ENCODE measurements at regions not wholly inside any gene's neighbourhood (a gene's known extent, or its start where the extent isn't known, plus 50 kb on each side); places are given as distances from the start of the nearest gene placed in this dataset.

DNA sequence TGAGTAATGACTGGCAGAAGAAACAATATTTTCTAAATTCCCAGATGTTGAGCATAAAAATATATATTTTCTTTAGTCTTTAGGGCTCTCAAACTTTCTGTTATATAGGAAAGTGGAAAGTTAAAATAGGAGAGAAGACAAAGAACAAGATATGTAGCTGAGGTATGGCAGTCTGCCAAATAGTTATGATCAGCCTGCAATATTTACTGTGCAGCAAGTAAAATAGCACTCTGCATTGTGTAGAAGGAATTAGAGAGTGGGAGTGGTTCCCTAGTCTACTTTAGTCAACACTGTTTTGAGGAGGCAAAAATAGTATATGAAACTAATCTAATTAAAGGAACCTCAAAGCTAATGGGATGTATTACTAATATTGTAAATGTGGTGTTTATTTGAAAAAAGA lies 978.1 kb upstream of the ALCAM start:
- Histone ChIP-seq H3K9me3 (ENCODE audit: control insufficient read depth, insufficient read depth, low read length) (peaks cover 3% of the 10 kb centered on the region), H3K27me3 (ENCODE audit: control insufficient read depth, insufficient read depth, low read length) (no peaks in the 10 kb centered on the region), H3K36me3 (ENCODE audit: control insufficient read depth, insufficient read depth, low read length) (no peaks in the 10 kb centered on the region), H3K4me1 (ENCODE audit: control insufficient read depth, insufficient read depth, low read length) (no peaks in the 10 kb centered on the region), H3K4me3 (ENCODE audit: low read length) (no peak overlapping the region), H3K27ac (ENCODE audit: low read length) (no peak overlapping the region)
- no peak overlapping the region for H3K4me3 Mint-ChIP-seq
- no peaks in the 10 kb centered on the region for H3K4me1 Mint-ChIP-seq
- no peak for TF ChIP-seq CTCF (IDR thresholded peaks at IDR 0.05)
- H3K27ac Mint-ChIP-seq: no peak overlapping the region
- H3K27me3 Mint-ChIP-seq (ENCODE audit: low read depth in 2 of 2): no peaks in the 10 kb centered on the region
- ATAC-seq (no peak), DNase-seq (no peak)
- intact Hi-C loops (cut with micrococcal nuclease): no loop called here
- peaks cover 16 to 27% of the 10 kb centered on the region in 2 donors for H3K9me3 Mint-ChIP-seq
- no peaks in the 10 kb centered on the region for H3K36me3 Mint-ChIP-seq

GRCh38 chr3:104392327-104392726 lies 974.4 kb upstream of the ALCAM start:
- H3K4me3 Mint-ChIP-seq: no peak overlapping the region
- intact Hi-C loops (cut with micrococcal nuclease): no loop called here
- Histone ChIP-seq H3K4me3 (ENCODE audit: low read length) (no peak overlapping the region), H3K4me1 (ENCODE audit: control insufficient read depth, insufficient read depth, low read length) (no peaks in the 10 kb centered on the region), H3K36me3 (ENCODE audit: control insufficient read depth, insufficient read depth, low read length) (no peaks in the 10 kb centered on the region), H3K9me3 (ENCODE audit: control insufficient read depth, insufficient read depth, low read length) (peaks cover 7% of the 10 kb centered on the region), H3K27me3 (ENCODE audit: control insufficient read depth, insufficient read depth, low read length) (no peaks in the 10 kb centered on the region), H3K27ac (ENCODE audit: low read length) (no peak overlapping the region)
- H3K4me1 Mint-ChIP-seq: no peaks in the 10 kb centered on the region
- no peak for ATAC-seq
- H3K9me3 Mint-ChIP-seq: peaks cover 12 to 21% of the 10 kb centered on the region in 2 donors
- no peaks in the 10 kb centered on the region for H3K27me3 Mint-ChIP-seq (ENCODE audit: low read depth in 2 of 2)
- DNase-seq: no peak
- TF ChIP-seq CTCF (IDR thresholded peaks at IDR 0.05): no peak
- no peaks in the 10 kb centered on the region for H3K36me3 Mint-ChIP-seq
- WGBS (ENCODE audit: insufficient coverage): 60% methylated on average over 2 of the region's 2 CpGs
- no peak overlapping the region for H3K27ac Mint-ChIP-seq

DNA sequence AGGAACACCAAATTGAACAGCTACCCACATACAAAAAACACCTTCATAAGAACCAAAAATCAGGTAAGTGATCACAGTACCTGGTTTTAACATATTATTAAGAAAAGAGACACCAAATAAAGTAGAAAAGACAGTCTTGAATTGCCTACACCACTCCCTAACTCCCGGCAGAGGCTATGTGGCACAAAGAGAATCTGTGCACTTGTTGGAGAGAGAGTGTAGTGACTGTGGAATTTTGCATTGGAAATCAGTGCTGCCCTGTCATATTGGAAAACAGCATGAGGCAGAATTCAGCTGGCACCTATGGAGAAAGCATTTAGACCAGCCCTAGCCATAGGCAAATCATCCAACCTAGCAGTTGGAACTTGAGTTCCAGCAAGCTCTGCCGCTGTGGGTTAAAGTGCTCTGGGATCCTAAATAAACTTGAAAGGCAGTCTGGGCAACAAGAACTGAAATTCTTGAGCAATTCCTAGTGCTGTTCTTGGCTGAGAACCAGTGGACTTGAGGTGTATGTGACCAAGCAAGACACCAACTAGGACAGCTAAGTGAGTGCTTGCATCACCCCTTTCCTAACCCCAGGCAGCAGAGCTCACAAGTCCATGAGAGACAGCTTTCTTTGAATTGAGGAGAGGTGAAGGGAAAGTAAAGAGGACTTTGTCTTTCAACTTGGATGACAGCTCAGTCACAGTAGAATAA lies 969.6 kb upstream of the ALCAM start:
- WGBS (ENCODE audit: insufficient coverage): 95% methylated on average over 2 of the region's 2 CpGs
- no peak for TF ChIP-seq CTCF (IDR thresholded peaks at IDR 0.05)
- H3K36me3 Mint-ChIP-seq: peaks cover 15% of the 10 kb centered on the region
- H3K27ac ChIP-seq (ENCODE audit: low read length): no peak overlapping the region
- DNase-seq (peak in 1 of 2 donors; percentile 1), ATAC-seq (no peak)
- no peak overlapping the region for H3K4me3 ChIP-seq (ENCODE audit: low read length)
- H3K27me3 Mint-ChIP-seq (ENCODE audit: low read depth in 2 of 2): no peaks in the 10 kb centered on the region
- peaks cover 10 to 17% of the 10 kb centered on the region in 2 donors for H3K9me3 Mint-ChIP-seq
- no peaks in the 10 kb centered on the region for H3K4me1 Mint-ChIP-seq
- H3K27me3 ChIP-seq (ENCODE audit: control insufficient read depth, insufficient read depth, low read length): no peaks in the 10 kb centered on the region
- H3K4me3 Mint-ChIP-seq: no peak overlapping the region
- peaks cover 14% of the 10 kb centered on the region for H3K9me3 ChIP-seq (ENCODE audit: control insufficient read depth, insufficient read depth, low read length)
- H3K27ac Mint-ChIP-seq: no peak overlapping the region
- H3K4me1 ChIP-seq (ENCODE audit: control insufficient read depth, insufficient read depth, low read length): no peaks in the 10 kb centered on the region
- no peaks in the 10 kb centered on the region for H3K36me3 ChIP-seq (ENCODE audit: control insufficient read depth, insufficient read depth, low read length)
- intact Hi-C loops (cut with micrococcal nuclease): no loop called here

DNA sequence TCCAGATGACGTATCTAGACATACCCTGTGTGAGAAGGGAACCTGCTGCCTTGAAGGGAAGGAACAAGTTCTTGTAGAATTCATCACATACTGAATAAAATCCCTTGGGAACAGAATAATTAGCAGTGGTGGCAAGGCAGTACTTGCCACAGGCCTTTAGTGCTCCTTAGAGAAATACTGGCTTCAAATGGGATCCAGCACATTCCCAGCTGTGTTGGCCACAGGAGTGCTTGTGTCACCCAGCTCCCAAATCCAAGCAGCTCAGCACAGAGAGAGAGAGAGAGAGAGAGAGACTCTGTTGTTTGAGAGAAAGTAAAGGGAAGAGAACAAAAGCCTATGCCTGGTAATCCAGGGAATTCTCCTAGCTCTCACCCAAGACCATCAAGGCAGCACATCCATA lies 969.0 kb upstream of the ALCAM start:
- Histone ChIP-seq H3K36me3 (ENCODE audit: control insufficient read depth, insufficient read depth, low read length) (no peaks in the 10 kb centered on the region), H3K27ac (ENCODE audit: low read length) (no peak overlapping the region), H3K4me1 (ENCODE audit: control insufficient read depth, insufficient read depth, low read length) (no peaks in the 10 kb centered on the region), H3K9me3 (ENCODE audit: control insufficient read depth, insufficient read depth, low read length) (peaks cover 14% of the 10 kb centered on the region), H3K27me3 (ENCODE audit: control insufficient read depth, insufficient read depth, low read length) (no peaks in the 10 kb centered on the region), H3K4me3 (ENCODE audit: low read length) (no peak overlapping the region)
- DNase-seq: no peak
- intact Hi-C loops (cut with micrococcal nuclease): no loop called here
- 57% methylated on average over 1 of the region's 1 CpG for WGBS (ENCODE audit: insufficient coverage)
- Mint-ChIP-seq H3K4me3 (no peak overlapping the region), H3K36me3 (peaks cover 21% of the 10 kb centered on the region), H3K9me3 (peaks cover 12 to 16% of the 10 kb centered on the region in 2 donors), H3K27me3 (ENCODE audit: low read depth in 2 of 2) (no peaks in the 10 kb centered on the region), H3K27ac (no peak overlapping the region), H3K4me1 (no peaks in the 10 kb centered on the region)
- ATAC-seq: no peak
- TF ChIP-seq CTCF (IDR thresholded peaks at IDR 0.05): no peak
